A673 (cell line): ENCODE measurements at regions not wholly inside any gene's neighbourhood (a gene's known extent, or its start where the extent isn't known, plus 50 kb on each side); places are given as distances from the start of the nearest gene placed in this dataset.

Source experiments
- BruUV-seq: library from RNA; stranded (reverse); fragments of 400-500 nt; replicated peaks from 2 replicates; lab custom pipeline; 2021; lab: Mats Ljungman, UMichigan
- CTCF ChIA-PET: fragments of 300-600 bp; sonication (Branson Sonifier 250); formaldehyde crosslinking; loops from one replicate; lab custom pipeline; 2022; ENCODE audit warnings: antibody characterized with exemption; lab: Charles Lee
- POLR2A ChIA-PET: fragments of 300-600 bp; sonication (Branson Sonifier 250); formaldehyde crosslinking; loops from one replicate; lab custom pipeline; 2022; ENCODE audit warnings: antibody characterized with exemption; ENCODE audit not compliant: low non-redundant PET; lab: Charles Lee
- DNase-seq: peaks from one replicate; pipeline ENCODE4 v3.0.0-alpha.2; 2015; ENCODE audit warnings: low spot score
- H3K27ac ChIP-seq: fragments of 200-600 bp; sonication (generic); 2 replicates; pipeline ENCODE4 v1.5.1; 2016; ENCODE audit warnings: mixed run types, low read depth, mild to moderate bottlenecking, mixed read lengths, antibody characterized with exemption, low read length; ENCODE audit not compliant: poor library complexity, severe bottlenecking
- H3K27me3 ChIP-seq: fragments of 200-600 bp; sonication (generic); replicated peaks from 2 replicates; pipeline ENCODE4 v1.6.1; 2017; ENCODE audit warnings: mixed run types, low read depth, mild to moderate bottlenecking, mixed read lengths, antibody characterized with exemption, low read length; ENCODE audit not compliant: insufficient read depth, poor library complexity
- H3K36me3 ChIP-seq: fragments of 200-600 bp; sonication (generic); 2 replicates; pipeline ENCODE4 v1.6.1; 2016; ENCODE audit warnings: mixed run types, mild to moderate bottlenecking, mixed read lengths, antibody characterized with exemption, low read length; ENCODE audit not compliant: insufficient read depth, poor library complexity, severe bottlenecking
- H3K4me1 ChIP-seq: fragments of 200-600 bp; sonication (generic); 2 replicates; pipeline ENCODE4 v1.6.1; 2017; ENCODE audit warnings: mixed run types, mild to moderate bottlenecking, mixed read lengths, antibody characterized with exemption, low read length; ENCODE audit not compliant: insufficient read depth, poor library complexity, severe bottlenecking
- H3K4me3 ChIP-seq: fragments of 200-600 bp; sonication (generic); 2 replicates; pipeline ENCODE4 v1.5.1; 2016; ENCODE audit warnings: low read depth, mixed run types, mild to moderate bottlenecking, mixed read lengths, low read length; ENCODE audit not compliant: poor library complexity, severe bottlenecking
- H3K9me3 ChIP-seq: fragments of 200-600 bp; sonication (generic); 2 replicates; pipeline ENCODE4 v1.6.1; 2016; ENCODE audit warnings: mixed run types, low read depth, mild to moderate bottlenecking, mixed read lengths, antibody characterized with exemption, low read length; ENCODE audit not compliant: poor library complexity, severe bottlenecking
- CTCF ChIP-seq: fragments of 300-800, 200-600 bp; sonication (generic); conservative IDR thresholded peaks from 2 replicates; pipeline ENCODE4 v1.5.1; 2017; ENCODE audit warnings: low read depth, mild to moderate bottlenecking, antibody characterized with exemption, low read length, moderate library complexity, mixed read lengths
- EZH2 ChIP-seq: fragments of 200-600 bp; sonication (generic); IDR thresholded peaks from 2 replicates; pipeline ENCODE4 v1.6.1; 2017; ENCODE audit warnings: borderline replicate concordance, low read depth, mild to moderate bottlenecking, mixed read lengths, antibody characterized with exemption, low read length; ENCODE audit not compliant: poor library complexity, severe bottlenecking
- intact Hi-C: fragments of 100-400 bp; cut with micrococcal nuclease; formaldehyde crosslinking; loops from one replicate; pipeline ENCODE4 v1.10.0; 2022; ENCODE audit not compliant: unreplicated experiment

- CTCF ChIA-PET = no interaction called here
- H3K9me3 ChIP-seq = no peaks in the 10 kb centered on the region
- H3K27me3 ChIP-seq = no peaks in the 10 kb centered on the region
- H3K27ac ChIP-seq = no peak overlapping the region
- H3K4me3 ChIP-seq = no peak overlapping the region
- BruUV-seq = no TSS peak
- DNase-seq = no peak
- POLR2A ChIA-PET = no interaction called here
- intact Hi-C loops = no loop called here
- H3K36me3 ChIP-seq = no peaks in the 10 kb centered on the region
- H3K4me1 ChIP-seq = no peaks in the 10 kb centered on the region
- TF ChIP-seq CTCF (no peak), EZH2 (no peak)
Measured at GRCh38 chr4:148883891-148884290, 441.7 kb upstream of the NR3C2 start.

GRCh38 chr4:148883435-148883834 lies 441.2 kb upstream of the NR3C2 start:
- no peaks in the 10 kb centered on the region for H3K9me3 ChIP-seq
- ChIA-PET POLR2A (no interaction called here), CTCF (no interaction called here)
- intact Hi-C loops = no loop called here
- H3K27ac ChIP-seq = no peak overlapping the region
- H3K4me3 ChIP-seq = no peak overlapping the region
- no peaks in the 10 kb centered on the region for H3K27me3 ChIP-seq
- no peak for TF ChIP-seq CTCF
- TF ChIP-seq EZH2 = no peak
- DNase-seq = no peak
- no TSS peak for BruUV-seq
- no peaks in the 10 kb centered on the region for H3K4me1 ChIP-seq
- H3K36me3 ChIP-seq = no peaks in the 10 kb centered on the region

- no peak for DNase-seq
- intact Hi-C loops = no loop called here
- Histone ChIP-seq H3K9me3 (no peaks in the 10 kb centered on the region), H3K27ac (no peak overlapping the region), H3K4me3 (no peak overlapping the region), H3K27me3 (no peaks in the 10 kb centered on the region), H3K4me1 (no peaks in the 10 kb centered on the region), H3K36me3 (no peaks in the 10 kb centered on the region)
- no peak for TF ChIP-seq EZH2
- no peak for TF ChIP-seq CTCF
- POLR2A ChIA-PET = no interaction called here
- CTCF ChIA-PET = no interaction called here
- no TSS peak for BruUV-seq
Measured at GRCh38 chr4:148881860-148882643, 439.8 kb upstream of the NR3C2 start.
